Activated CD8-positive, alpha-beta memory T cell treated with anti-CD3 and anti-CD28 coated beads, Interleukin-2, amount 50 U/mL, for 48 hours (primary cell): ENCODE measurements at regions not wholly inside any gene's neighbourhood (a gene's known extent, or its start where the extent isn't known, plus 50 kb on each side); places are given as distances from the start of the nearest gene placed in this dataset.

Experiments used
- DNase-seq: peaks from one replicate; pipeline ENCODE4 v3.0.0-alpha.2; 2020

DNA sequence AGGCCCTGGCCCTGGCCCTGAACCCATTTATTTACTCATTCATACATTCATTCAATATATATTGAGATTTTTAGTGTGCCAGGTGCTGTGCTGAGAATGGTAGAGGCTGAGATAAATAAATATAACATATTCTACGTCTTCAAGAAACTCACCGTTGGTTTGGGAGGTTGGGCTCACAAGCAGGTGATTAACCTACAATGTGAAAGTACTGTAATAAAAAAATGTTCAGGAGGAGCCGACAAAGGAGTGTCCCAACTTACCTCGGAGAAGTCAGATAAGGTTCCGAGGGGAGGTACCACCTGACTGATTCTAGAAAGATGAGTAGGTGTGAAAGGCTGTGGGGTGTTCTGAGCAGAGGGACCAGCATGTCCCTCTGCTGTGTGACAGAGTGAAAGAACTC lies 479.6 kb upstream of the KLF4 start:
- DNase-seq = no peak

GRCh38 chr9:107963246-107963645 lies 473.7 kb upstream of the KLF4 start:
- DNase-seq = no peak

DNA sequence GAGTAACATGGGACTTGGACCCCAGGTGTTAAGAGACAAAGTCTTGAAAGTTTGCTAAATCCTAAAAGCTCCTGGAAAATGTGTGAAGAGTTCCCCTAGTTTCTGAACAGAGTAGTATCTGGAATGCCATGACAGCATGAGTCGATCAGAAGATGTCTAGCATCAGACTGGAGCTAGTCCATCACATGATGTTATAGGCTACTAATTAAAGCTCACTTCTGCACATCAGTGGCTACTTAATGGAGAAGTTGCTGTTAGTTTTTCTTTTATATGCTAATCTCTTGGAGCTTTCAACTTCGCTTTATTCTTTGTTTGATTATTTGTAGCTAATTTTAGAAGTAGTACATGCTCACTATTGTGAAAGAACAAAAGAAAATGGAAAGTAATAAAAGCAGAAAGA lies 471.3 kb upstream of the KLF4 start:
- no peak for DNase-seq

GRCh38 chr9:107954312-107954711 lies 464.7 kb upstream of the KLF4 start:
- DNase-seq = no peak

DNA sequence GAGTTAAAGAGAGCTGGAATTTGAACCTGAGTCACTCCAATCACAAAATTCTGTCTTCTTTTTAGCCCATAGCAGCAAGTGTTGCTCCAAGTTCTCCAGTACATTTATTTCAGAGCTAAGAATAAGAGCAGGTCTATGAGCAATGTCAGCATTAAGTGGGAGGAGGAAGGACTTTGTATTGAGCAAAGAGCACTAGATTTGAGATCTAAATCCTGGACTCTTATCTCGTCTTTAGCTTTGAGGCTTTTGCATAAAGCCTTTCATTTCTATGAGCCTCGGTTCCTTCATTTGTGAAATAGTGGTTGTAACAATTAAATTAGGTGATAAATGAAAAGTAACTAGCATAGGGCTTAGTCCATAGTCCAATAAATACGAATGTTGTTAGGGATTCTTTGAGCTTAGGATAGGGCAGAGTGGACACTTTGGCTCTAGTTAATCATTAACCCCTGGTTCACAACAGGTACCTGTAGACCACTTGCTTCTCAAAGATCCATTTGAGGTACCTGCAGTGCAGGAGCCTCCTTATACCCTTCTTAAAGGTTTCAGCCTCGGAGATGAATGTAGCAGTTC lies 464.1 kb upstream of the KLF4 start:
- no peak for DNase-seq

DNA sequence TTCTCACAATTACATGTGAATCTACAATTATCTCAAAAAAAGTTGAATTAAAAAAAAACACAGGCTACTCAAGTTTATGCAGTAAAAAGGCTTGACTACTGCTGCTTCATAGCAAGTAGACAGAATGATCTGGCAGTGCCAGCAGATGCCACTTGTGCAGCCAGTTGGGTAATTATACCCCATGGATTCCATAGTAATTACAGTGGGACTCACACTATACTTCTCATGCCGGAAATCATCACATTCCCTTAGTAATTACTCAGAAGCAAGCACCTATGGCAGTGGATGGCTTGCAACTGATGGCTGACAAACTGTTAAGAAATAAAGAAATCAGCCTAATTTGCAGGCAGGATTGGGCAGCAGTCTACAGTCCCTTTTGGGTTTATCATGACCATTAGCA lies 463.2 kb upstream of the KLF4 start:
- no peak for DNase-seq

GRCh38 chr9:107951511-107951910 lies 461.9 kb upstream of the KLF4 start:
- no peak for DNase-seq

GRCh38 chr9:107949061-107949460 lies 459.5 kb upstream of the KLF4 start:
- no peak for DNase-seq

- no peak for DNase-seq
Measured at GRCh38 chr9:107948601-107949000, 459.0 kb upstream of the KLF4 start.

- DNase-seq = no peak
Measured at GRCh38 chr9:107948086-107948485, 458.5 kb upstream of the KLF4 start.

DNA sequence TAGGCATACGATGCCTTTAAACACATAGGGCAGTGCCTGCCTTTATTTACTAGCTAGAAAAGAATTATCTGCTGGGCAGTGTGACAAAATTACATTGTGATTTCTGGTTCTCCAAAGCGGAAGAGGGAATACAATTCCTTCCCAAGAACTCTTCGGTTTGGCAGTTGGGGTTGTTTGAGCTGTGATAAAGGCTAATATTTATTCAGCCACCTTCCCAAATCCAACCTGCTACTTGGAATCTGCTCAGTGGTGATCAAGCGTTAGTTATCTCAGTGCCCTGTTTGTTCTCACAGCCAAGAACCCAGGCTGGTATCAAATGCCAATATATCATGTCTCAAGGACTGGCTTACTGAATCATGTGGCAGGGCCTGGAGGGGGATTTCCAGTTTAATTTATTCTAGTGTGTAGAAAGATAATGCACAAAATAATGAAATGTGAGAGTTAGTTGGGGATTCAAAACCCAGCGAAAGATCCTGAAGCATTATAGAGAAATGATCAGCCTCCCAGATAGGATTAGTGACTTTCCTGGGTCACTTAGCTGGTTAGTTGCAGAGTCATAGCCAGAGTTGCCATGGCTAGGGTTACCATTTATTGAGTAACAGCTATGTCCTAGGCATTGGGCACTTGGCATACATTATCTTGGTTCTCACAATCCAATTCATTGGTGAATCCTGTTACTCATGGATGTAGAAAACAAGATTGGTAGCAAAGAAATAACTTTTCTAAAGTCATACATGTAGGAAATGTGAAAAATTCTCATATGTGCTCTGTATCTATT lies 457.0 kb upstream of the KLF4 start:
- no peak for DNase-seq

GRCh38 chr9:107945961-107946360 lies 456.4 kb upstream of the KLF4 start:
- DNase-seq = no peak

DNA sequence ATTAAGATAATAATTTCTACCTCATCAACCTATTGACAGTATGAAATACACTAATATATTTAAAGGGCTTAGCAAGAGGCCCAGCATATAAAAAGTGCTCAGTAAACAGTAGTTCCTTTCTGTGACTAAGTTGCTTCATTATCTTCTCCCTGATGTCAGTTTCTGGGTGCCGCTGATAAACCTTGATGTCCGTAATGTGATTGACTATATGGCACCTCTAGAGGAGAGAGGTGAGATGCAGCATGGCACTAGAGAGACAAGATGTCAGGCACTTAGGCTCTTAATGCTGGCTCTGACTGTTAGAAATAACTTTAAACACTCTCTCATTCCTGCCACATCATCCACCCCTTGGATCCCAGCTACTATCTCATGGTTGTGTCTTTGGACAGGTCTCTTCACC lies 455.9 kb upstream of the KLF4 start:
- no peak for DNase-seq

DNA sequence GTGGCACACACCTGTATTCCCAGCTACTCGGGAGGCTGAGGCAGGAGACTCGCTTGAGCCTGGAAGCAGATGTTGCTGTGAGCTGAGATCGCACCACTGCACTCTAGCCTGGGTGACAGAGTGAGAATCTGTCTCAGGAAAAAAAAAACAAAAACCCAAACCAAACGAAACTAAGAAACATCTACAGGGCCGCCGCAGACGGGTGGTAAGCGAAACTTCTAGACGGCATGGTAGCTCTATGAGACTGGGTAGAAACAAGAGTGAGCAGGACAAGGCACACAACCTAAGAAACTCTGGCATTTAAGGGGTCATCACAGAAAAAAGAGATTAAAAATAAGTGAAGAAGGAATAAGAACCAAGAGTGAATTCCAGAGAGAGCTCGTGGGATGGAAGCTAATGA lies 454.8 kb upstream of the KLF4 start:
- no peak for DNase-seq

DNA sequence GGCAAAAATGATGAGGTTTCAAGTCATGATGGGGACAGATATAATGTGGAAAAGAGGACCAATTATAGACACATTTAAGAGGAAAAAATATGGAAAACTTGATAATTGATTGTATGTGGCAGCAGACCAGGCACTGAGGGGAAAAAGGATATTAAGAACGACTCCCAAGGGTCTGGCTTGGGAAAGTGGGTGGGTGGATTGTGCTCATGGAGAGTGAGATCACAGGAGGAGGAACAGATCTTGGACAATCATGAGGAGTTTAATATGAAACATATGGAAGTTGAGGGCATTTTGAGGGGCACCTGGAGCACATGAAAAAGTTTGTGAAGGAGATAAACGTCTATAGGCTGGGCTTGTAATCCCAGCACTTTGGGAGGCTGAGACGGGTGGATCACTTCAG lies 454.3 kb upstream of the KLF4 start:
- no peak for DNase-seq

GRCh38 chr9:107942856-107943255 lies 453.3 kb upstream of the KLF4 start:
- DNase-seq = no peak

- no peak for DNase-seq
Measured at GRCh38 chr9:107942291-107942690, 452.7 kb upstream of the KLF4 start.

- no peak for DNase-seq
Measured at GRCh38 chr9:107940616-107941595, 451.3 kb upstream of the KLF4 start.

DNA sequence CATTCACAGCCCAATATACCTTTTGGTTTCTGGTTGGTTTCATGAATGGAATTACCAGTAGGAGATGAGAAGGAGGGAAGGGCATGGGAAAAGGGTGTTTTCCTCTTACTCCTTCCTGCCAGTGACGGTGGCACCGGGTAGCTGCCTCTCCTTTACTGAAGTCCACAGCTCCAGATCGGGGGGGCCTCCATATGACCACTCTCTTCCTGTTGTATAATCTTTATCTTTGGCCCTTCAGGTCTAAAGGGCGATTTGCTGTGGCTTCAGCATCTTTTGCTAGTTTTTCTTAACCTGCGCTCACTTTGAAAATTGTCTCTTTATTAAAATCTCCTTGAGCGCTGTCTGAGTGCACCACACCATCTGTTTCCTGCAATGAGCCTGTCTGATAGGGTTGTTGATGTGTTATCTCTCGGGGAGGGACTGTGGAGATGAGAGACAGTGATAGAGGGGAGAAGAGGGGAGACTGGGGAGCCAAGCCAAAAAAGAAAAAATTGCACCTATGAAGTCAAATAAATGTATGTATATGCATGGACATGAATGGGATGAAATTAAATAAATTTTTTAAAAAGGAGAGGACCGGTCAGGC lies 449.3 kb upstream of the KLF4 start:
- DNase-seq = no peak

GRCh38 chr9:107935931-107936330 lies 446.4 kb upstream of the KLF4 start:
- DNase-seq = no peak

GRCh38 chr9:107933516-107933915 lies 443.9 kb upstream of the KLF4 start:
- DNase-seq = no peak

DNA sequence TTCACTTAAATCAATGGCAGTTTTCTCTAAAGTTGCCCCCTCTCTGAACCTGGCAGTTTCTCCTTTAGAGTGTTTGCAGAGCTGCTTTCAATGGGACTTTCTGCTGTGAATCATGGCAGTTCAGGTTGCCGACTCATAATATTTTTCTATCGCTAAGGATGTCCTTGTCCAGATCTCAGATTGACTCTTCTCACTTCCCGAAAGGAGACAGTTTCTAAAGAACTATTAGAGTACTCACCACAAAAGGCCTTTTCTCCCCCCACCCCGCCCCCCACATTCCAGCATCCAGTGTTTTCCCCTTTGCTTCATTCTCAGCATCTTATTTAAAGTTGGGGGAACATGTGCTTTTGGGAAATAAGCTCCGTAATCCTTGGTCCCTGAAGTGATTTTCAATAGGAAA lies 443.5 kb upstream of the KLF4 start:
- DNase-seq = no peak

DNA sequence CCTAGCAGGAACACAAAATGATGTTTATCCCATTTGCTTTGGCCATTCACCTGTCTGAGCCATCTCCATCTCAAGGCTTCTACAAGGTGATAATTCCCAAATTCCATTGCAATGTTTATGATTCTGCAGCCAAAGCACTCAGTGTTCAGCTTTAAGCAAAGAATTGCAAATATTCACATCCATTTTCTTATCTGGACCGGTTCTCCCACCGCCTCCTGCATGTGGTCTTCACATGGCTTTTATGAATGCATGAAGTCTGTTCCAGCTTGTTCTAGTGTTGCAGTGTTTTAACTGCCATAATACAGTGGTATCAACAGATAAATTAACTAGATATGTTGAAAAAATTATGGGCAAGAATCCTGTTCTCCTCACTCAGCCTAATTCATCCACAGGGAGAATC lies 443.0 kb upstream of the KLF4 start:
- DNase-seq = no peak
